ENCODE measurements at regions not wholly inside any gene's neighbourhood (a gene's known extent, or its start where the extent isn't known, plus 50 kb on each side); places are given as distances from the start of the nearest gene placed in this dataset.

DNA sequence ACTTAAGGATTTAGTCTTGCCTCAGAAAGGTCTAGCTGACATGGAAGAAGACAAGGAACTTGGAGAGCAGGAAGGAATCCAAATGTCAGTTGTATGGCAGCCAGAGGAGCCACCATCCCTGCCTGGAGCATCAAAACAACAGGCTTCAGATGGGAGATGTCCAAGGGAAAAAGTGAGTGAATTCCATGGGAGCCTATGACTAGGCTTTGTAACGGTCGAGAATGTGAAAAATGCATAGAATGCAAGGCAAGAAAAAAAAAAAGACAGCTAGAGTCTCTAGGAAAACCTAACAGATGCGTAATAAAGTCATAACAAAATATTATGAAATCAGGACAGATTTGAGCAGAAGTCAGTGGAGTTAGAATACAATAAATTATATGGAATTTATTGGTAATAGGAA lies 183.7 kb upstream of the LSM14A start:
- TF ChIP-seq POLR2A (IDR thresholded peaks at IDR 0.05): no peak
- TF ChIP-seq, protein P1, sequence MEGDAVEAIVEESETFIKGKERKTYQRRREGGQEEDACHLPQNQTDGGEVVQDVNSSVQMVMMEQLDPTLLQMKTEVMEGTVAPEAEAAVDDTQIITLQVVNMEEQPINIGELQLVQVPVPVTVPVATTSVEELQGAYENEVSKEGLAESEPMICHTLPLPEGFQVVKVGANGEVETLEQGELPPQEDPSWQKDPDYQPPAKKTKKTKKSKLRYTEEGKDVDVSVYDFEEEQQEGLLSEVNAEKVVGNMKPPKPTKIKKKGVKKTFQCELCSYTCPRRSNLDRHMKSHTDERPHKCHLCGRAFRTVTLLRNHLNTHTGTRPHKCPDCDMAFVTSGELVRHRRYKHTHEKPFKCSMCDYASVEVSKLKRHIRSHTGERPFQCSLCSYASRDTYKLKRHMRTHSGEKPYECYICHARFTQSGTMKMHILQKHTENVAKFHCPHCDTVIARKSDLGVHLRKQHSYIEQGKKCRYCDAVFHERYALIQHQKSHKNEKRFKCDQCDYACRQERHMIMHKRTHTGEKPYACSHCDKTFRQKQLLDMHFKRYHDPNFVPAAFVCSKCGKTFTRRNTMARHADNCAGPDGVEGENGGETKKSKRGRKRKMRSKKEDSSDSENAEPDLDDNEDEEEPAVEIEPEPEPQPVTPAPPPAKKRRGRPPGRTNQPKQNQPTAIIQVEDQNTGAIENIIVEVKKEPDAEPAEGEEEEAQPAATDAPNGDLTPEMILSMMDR (IDR thresholded peaks at IDR 0.05): no peak
- Histone ChIP-seq H3K27me3 (no peaks in the 10 kb centered on the region), H3K27ac (no peak overlapping the region), H3K4me1 (no peaks in the 10 kb centered on the region), H3K36me3 (replicated peaks in 1 of 2; ENCODE audit: insufficient read depth in 1 of 2, low read depth in 2 of 2) (no peaks in the 10 kb centered on the region), H3K4me3 (no peak overlapping the region), H3K9me3 (peaks cover 0 to 6% (median 0%) of the 10 kb centered on the region in 3 donors)
- no peak for ATAC-seq
- intact Hi-C loops (cut with DNase I): no loop called here
- WGBS, 2 donors: 59 to 63% methylated on average over 3 of the region's 3 CpGs
- DNase-seq: no peak

DNA sequence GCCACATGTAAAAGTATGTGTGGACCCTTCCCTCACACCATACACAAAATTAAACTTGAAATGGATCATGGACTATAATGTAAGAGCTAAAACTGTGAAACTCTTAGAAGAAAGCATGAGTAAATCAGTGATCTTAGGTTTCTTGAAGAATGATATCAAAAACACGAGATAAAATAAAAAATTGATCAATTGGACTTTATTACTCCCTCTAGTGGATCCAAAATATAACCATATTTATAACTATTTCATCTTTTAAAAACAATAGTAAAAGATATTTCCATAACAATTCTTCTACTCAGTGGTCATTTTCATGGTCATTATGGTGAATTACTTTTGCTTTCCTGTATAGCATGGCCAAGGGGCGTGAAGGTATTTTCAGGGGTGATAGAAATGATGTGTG lies 174.6 kb upstream of the LSM14A start:
- TF ChIP-seq POLR2A (IDR thresholded peaks at IDR 0.05): no peak
- TF ChIP-seq, protein P1 (IDR thresholded peaks at IDR 0.05): peak in 6 of 7 experiments; percentile 19 to 45 (median 28)
- no peaks in the 10 kb centered on the region for H3K27me3 ChIP-seq
- no peak overlapping the region for H3K4me3 ChIP-seq
- H3K4me1 ChIP-seq: no peaks in the 10 kb centered on the region
- no peaks in the 10 kb centered on the region for H3K9me3 ChIP-seq
- intact Hi-C loops (cut with DNase I): no loop called here
- ATAC-seq: no peak
- WGBS, 2 donors: 19 to 32% methylated on average over 2 of the region's 2 CpGs
- DNase-seq: no peak
- no peak overlapping the region for H3K27ac ChIP-seq
- H3K36me3 ChIP-seq (replicated peaks in 1 of 2; ENCODE audit: insufficient read depth in 1 of 2, low read depth in 2 of 2): no peaks in the 10 kb centered on the region

DNA sequence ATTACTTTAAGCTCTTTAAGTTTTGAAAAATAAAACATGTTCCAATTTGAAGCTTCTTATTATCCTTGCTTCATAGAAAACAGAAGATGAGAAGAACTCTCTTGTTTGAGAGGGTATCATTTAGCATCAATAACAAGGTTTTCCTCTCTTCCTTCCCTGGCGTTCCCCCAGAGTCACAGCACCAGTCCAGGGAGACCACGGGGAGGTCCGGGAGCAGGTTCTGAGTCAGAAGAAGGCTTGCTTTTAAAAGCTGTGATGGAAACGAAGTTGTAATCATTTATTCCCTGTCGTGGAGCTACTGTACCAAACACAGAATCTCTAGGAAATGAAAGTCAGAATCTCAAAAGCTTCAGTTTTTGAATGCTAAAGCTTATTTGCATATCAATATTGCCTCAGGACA lies 174.0 kb upstream of the LSM14A start:
- H3K4me1 ChIP-seq: no peaks in the 10 kb centered on the region
- TF ChIP-seq, protein P1 (IDR thresholded peaks at IDR 0.05): no peak
- no peak for TF ChIP-seq POLR2A (IDR thresholded peaks at IDR 0.05)
- DNase-seq: peak in 2 of 4 donors; percentile 13 to 28
- H3K27me3 ChIP-seq: no peaks in the 10 kb centered on the region
- WGBS, 2 donors: 10 to 19% methylated on average over 5 of the region's 5 CpGs
- no peaks in the 10 kb centered on the region for H3K9me3 ChIP-seq
- intact Hi-C loops (cut with DNase I): no loop called here
- H3K4me3 ChIP-seq: no peak overlapping the region
- no peak overlapping the region for H3K27ac ChIP-seq
- no peak for ATAC-seq
- H3K36me3 ChIP-seq (replicated peaks in 1 of 2; ENCODE audit: insufficient read depth in 1 of 2, low read depth in 2 of 2): no peaks in the 10 kb centered on the region

DNA sequence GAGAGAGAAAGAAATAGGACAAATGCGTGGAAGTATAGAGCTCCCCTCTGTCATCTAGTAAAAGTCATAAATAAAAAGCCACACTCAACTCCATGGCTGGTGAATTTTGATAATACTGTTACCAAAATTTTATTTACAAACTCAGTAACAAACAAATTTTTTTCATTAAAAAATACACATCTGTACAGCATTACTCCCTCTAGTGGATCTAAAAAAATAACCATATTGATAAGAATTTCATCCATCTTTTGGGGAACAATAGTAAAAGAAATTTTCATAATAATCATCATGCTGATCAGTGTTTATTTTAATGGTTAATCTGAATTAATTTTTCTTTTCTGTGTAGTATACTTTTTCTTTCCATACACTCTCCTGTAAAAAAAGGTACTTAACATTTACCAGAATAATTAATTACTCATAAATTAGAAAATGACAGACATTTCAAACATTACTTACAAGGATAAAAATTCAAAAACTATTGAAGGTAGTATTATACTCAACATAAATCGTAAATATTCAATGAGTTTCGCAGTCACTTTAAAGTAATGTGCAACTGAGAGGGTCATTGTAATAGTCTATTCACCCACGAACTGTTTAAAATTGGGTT lies 173.5 kb upstream of the LSM14A start:
- Histone ChIP-seq H3K4me3 (no peak overlapping the region), H3K36me3 (replicated peaks in 1 of 2; ENCODE audit: insufficient read depth in 1 of 2, low read depth in 2 of 2) (no peaks in the 10 kb centered on the region), H3K27ac (no peak overlapping the region), H3K27me3 (no peaks in the 10 kb centered on the region), H3K9me3 (no peaks in the 10 kb centered on the region), H3K4me1 (no peaks in the 10 kb centered on the region)
- no peak for TF ChIP-seq POLR2A (IDR thresholded peaks at IDR 0.05)
- TF ChIP-seq, protein P1 (IDR thresholded peaks at IDR 0.05): peak; percentile 16 to 63 (median 45)
- WGBS, 2 donors: 37 to 39% methylated on average over 4 of the region's 4 CpGs
- no peak for DNase-seq
- ATAC-seq: no peak
- intact Hi-C loops (cut with DNase I): no loop called here

DNA sequence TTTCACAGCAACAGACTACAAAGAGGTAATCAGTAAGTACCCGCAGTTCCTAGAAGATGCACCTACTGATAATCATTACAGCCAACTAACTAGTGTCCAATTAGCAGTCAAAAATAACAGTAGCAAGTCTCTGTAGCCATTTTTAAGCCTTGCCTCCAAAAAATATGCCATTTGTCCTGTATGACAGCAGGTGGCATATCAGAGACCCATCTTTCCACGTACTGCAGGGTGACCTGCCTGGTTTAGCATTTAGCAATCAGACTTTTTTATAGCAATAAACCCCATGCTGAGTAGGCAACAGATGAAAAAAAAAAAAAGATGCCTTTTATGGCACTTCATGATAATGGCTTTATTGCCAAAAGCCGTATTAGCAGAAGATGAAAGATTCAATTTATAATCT lies 155.3 kb upstream of the LSM14A start:
- WGBS, 2 donors: 42 to 49% methylated on average over 3 of the region's 3 CpGs
- no peaks in the 10 kb centered on the region for H3K9me3 ChIP-seq
- ATAC-seq (no peak), DNase-seq (no peak)
- H3K27me3 ChIP-seq: no peaks in the 10 kb centered on the region
- intact Hi-C loops (cut with DNase I): no loop called here
- no peak overlapping the region for H3K4me3 ChIP-seq
- no peak overlapping the region for H3K27ac ChIP-seq
- no peak for TF ChIP-seq POLR2A (IDR thresholded peaks at IDR 0.05)
- TF ChIP-seq, protein P1 (IDR thresholded peaks at IDR 0.05): no peak
- no peaks in the 10 kb centered on the region for H3K4me1 ChIP-seq
- no peaks in the 10 kb centered on the region for H3K36me3 ChIP-seq (replicated peaks in 1 of 2; ENCODE audit: insufficient read depth in 1 of 2, low read depth in 2 of 2)
